ENCODE measurements at regions not wholly inside any gene's neighbourhood (a gene's known extent, or its start where the extent isn't known, plus 50 kb on each side); places are given as distances from the start of the nearest gene placed in this dataset.

- TF ChIP-seq USF1 (IDR thresholded peaks at IDR 0.05) (peak; percentile 56), TAF1 (IDR thresholded peaks at IDR 0.05; ENCODE audit: low read depth) (peak; percentile 30; the same call in 1 of the 2 replicates), EGR1 (IDR thresholded peaks at IDR 0.05) (no peak), CREB1 (IDR thresholded peaks at IDR 0.05; ENCODE audit: low read depth) (peak; percentile 50; the same call in 1 of the 2 replicates)
Measured at GRCh38 chr11:16603890-16604793, 134.3 kb upstream of the C11orf58 start.

DNA sequence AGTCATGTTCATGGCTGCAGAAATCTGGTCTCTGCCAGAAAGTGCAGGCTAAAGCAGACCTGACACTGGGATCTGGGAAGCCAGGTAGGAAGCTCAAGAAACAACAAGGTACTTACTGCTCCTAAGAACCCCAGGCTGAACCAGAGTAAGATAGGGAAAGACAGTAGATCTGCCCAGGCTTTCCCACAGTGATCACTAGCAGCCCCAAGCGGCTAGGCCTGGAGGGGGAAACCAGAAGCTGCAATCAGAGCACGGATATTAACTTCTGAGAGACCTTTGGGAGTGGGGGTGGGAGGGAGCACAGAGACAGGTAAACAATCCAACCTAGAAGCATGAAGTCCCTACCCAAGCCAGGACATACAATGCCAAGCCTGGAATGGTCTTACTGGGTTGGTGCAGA, 135.2 kb upstream of the C11orf58 start:
- TF ChIP-seq REST (IDR thresholded peaks at IDR 0.05; ENCODE audit: low read depth) (no peak), CEBPB (IDR thresholded peaks at IDR 0.05) (no peak), TEAD4 (IDR thresholded peaks at IDR 0.05) (no peak), USF1 (IDR thresholded peaks at IDR 0.05) (no peak), EGR1 (IDR thresholded peaks at IDR 0.05) (no peak), NFIC (IDR thresholded peaks at IDR 0.05) (no peak), TCF12 (IDR thresholded peaks at IDR 0.05; ENCODE audit: low read depth) (no peak), FOXM1 (IDR thresholded peaks at IDR 0.05; ENCODE audit: borderline replicate concordance, low read depth) (no peak), RAD21 (IDR thresholded peaks at IDR 0.05; ENCODE audit: low read depth) (no peak), ZBTB7A (IDR thresholded peaks at IDR 0.05; ENCODE audit: low read depth) (no peak), EP300 (IDR thresholded peaks at IDR 0.05; ENCODE audit: borderline replicate concordance) (no peak), TAF1 (IDR thresholded peaks at IDR 0.05; ENCODE audit: low read depth) (no peak), YY1 (IDR thresholded peaks at IDR 0.05; ENCODE audit: low read depth) (no peak), CREB1 (IDR thresholded peaks at IDR 0.05; ENCODE audit: low read depth) (no peak)
- TF ChIP-seq, protein P1, sequence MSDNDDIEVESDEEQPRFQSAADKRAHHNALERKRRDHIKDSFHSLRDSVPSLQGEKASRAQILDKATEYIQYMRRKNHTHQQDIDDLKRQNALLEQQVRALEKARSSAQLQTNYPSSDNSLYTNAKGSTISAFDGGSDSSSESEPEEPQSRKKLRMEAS (IDR thresholded peaks at IDR 0.05), result no peak

DNA sequence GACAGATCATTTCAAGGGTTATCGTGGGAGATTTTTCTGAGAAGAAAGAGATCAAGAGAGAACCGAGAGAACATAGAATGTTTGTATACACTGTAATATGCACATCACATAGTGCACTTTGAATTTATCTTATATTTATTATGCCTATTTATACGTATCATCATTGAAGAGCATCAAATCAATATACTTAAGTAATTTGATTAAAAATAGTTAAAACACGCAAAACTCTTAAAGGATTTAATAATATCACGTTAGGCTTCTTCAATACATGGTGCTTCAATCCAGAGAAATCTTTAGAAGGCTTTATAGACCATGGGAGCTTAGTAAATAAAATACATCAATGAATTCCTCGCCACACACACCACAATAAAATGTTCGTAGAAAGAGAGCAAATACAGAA, 139.5 kb upstream of the C11orf58 start:
- TF ChIP-seq FOXM1 (IDR thresholded peaks at IDR 0.05; ENCODE audit: borderline replicate concordance, low read depth) (no peak), NFIC (IDR thresholded peaks at IDR 0.05) (no peak), TAF1 (IDR thresholded peaks at IDR 0.05; ENCODE audit: low read depth) (no peak), USF1 (IDR thresholded peaks at IDR 0.05) (no peak), YY1 (IDR thresholded peaks at IDR 0.05; ENCODE audit: low read depth) (no peak), TEAD4 (IDR thresholded peaks at IDR 0.05) (no peak), EGR1 (IDR thresholded peaks at IDR 0.05) (no peak), CEBPB (IDR thresholded peaks at IDR 0.05) (no peak), CREB1 (IDR thresholded peaks at IDR 0.05; ENCODE audit: low read depth) (no peak), RAD21 (IDR thresholded peaks at IDR 0.05; ENCODE audit: low read depth) (no peak), ZBTB7A (IDR thresholded peaks at IDR 0.05; ENCODE audit: low read depth) (no peak)

- no peak for TF ChIP-seq ZBTB7A (IDR thresholded peaks at IDR 0.05; ENCODE audit: low read depth)
- TF ChIP-seq TCF12 (IDR thresholded peaks at IDR 0.05; ENCODE audit: low read depth), result no peak
- no peak for TF ChIP-seq CREB1 (IDR thresholded peaks at IDR 0.05; ENCODE audit: low read depth)
- no peak for TF ChIP-seq CEBPB (IDR thresholded peaks at IDR 0.05)
- no peak for TF ChIP-seq TAF1 (IDR thresholded peaks at IDR 0.05; ENCODE audit: low read depth)
- TF ChIP-seq TEAD4 (IDR thresholded peaks at IDR 0.05), result no peak
Measured at GRCh38 chr11:16598032-16598431, 140.4 kb upstream of the C11orf58 start.

- no peak for TF ChIP-seq TEAD4 (IDR thresholded peaks at IDR 0.05)
- no peak for TF ChIP-seq ZBTB7A (IDR thresholded peaks at IDR 0.05; ENCODE audit: low read depth)
- no peak for TF ChIP-seq TCF12 (IDR thresholded peaks at IDR 0.05; ENCODE audit: low read depth)
- no peak for TF ChIP-seq FOXM1 (IDR thresholded peaks at IDR 0.05; ENCODE audit: borderline replicate concordance, low read depth)
- TF ChIP-seq, protein P1 (IDR thresholded peaks at IDR 0.05), result no peak
- no peak for TF ChIP-seq RAD21 (IDR thresholded peaks at IDR 0.05; ENCODE audit: low read depth)
- no peak for TF ChIP-seq REST (IDR thresholded peaks at IDR 0.05; ENCODE audit: low read depth)
- TF ChIP-seq TAF1 (IDR thresholded peaks at IDR 0.05; ENCODE audit: low read depth), result no peak
- no peak for TF ChIP-seq CEBPB (IDR thresholded peaks at IDR 0.05)
Measured at GRCh38 chr11:16596231-16596630, 142.2 kb upstream of the C11orf58 start.

All from Ishikawa (cell line).